Ovary (tissue), 3 donors: ENCODE measurements at regions not wholly inside any gene's neighbourhood (a gene's known extent, or its start where the extent isn't known, plus 50 kb on each side); places are given as distances from the start of the nearest gene placed in this dataset.

Source experiments
- EP300 ChIP-seq: sonication (generic); formaldehyde crosslinking; IDR thresholded peaks from one replicate; pipeline ENCODE4 v1.6.1; 2017; ENCODE audit warnings: antibody characterized with exemption
- POLR2A ChIP-seq: fragments of 450-650 bp; IDR thresholded peaks from one replicate; pipeline ENCODE4 v1.6.1; 2017; ENCODE audit warnings: antibody characterized with exemption, mild to moderate bottlenecking, moderate library complexity
- TF ChIP-seq, protein P1 (sequence below), 3 donors: fragments of 450-650 bp in 2 of 3; fragments of 200-600 bp in 1 of 3; IDR thresholded peaks; one replicate each; pipeline versions ENCODE4 v1.5.1 to v1.8.0; 2016 to 2022; ENCODE audit warnings: antibody characterized with exemption in 3 of 3, mild to moderate bottlenecking in 1 of 3
- donor health status: DM: no; HTN: no; CAD: no.

DNA sequence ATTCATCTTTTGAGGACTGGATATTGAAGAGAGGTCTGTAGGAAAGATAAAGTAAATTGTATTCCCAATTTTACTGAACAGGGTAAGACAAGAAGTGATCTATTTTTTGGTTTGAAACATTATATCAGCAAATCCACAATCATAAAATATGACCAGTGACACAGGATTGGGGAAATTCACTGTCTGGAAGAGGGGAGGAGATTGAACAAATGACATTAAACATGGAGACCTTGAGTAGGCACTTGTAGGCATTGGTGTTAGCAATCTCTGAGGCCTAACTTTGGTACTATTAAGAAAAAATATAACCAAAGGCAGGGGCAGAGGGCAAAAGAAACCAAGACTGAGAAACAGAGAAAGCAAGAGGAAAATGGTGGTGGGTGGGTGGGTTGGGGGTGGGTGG lies 132.6 kb upstream of the TMEM161B start:
- TF ChIP-seq EP300 (no peak), POLR2A (no peak)
- TF ChIP-seq, protein P1, sequence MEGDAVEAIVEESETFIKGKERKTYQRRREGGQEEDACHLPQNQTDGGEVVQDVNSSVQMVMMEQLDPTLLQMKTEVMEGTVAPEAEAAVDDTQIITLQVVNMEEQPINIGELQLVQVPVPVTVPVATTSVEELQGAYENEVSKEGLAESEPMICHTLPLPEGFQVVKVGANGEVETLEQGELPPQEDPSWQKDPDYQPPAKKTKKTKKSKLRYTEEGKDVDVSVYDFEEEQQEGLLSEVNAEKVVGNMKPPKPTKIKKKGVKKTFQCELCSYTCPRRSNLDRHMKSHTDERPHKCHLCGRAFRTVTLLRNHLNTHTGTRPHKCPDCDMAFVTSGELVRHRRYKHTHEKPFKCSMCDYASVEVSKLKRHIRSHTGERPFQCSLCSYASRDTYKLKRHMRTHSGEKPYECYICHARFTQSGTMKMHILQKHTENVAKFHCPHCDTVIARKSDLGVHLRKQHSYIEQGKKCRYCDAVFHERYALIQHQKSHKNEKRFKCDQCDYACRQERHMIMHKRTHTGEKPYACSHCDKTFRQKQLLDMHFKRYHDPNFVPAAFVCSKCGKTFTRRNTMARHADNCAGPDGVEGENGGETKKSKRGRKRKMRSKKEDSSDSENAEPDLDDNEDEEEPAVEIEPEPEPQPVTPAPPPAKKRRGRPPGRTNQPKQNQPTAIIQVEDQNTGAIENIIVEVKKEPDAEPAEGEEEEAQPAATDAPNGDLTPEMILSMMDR (IDR thresholded peaks at IDR 0.05) = no peak
